ENCODE measurements at regions not wholly inside any gene's neighbourhood (a gene's known extent, or its start where the extent isn't known, plus 50 kb on each side); places are given as distances from the start of the nearest gene placed in this dataset.

DNA sequence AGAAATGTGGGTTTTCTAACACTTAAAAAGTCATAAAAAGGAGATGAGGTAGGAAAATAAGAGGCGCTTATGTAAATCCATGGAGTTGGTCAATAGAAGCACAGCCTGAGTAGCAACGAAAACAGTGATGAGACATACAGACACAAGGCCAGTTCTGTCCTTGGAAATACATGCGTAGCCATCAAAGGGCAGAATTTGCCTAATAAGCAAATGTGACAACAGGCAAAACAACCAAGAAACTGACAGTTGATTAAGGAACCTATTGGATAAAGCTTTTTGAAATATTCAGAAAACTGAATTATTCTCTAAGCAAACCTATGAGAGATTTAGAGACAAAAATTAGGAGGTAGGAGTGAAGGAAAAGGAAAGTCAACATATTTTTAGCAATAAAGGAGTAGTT lies 586.3 kb downstream of the PLCL1 start:
- H3K4me3 Mint-ChIP-seq, result no peak overlapping the region
- H3K27ac Mint-ChIP-seq, result no peak overlapping the region
- TF ChIP-seq, protein P1, sequence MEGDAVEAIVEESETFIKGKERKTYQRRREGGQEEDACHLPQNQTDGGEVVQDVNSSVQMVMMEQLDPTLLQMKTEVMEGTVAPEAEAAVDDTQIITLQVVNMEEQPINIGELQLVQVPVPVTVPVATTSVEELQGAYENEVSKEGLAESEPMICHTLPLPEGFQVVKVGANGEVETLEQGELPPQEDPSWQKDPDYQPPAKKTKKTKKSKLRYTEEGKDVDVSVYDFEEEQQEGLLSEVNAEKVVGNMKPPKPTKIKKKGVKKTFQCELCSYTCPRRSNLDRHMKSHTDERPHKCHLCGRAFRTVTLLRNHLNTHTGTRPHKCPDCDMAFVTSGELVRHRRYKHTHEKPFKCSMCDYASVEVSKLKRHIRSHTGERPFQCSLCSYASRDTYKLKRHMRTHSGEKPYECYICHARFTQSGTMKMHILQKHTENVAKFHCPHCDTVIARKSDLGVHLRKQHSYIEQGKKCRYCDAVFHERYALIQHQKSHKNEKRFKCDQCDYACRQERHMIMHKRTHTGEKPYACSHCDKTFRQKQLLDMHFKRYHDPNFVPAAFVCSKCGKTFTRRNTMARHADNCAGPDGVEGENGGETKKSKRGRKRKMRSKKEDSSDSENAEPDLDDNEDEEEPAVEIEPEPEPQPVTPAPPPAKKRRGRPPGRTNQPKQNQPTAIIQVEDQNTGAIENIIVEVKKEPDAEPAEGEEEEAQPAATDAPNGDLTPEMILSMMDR (IDR thresholded peaks at IDR 0.05; ENCODE audit: unreplicated experiment in 3 of 3), result no peak
- H3K27me3 Mint-ChIP-seq (ENCODE audit: low read depth), result peaks cover 11% of the 10 kb centered on the region
- H3K36me3 Mint-ChIP-seq (ENCODE audit: low read depth), result no peaks in the 10 kb centered on the region
- H3K9me3 Mint-ChIP-seq, result no peaks in the 10 kb centered on the region
- H3K4me1 Mint-ChIP-seq, result no peaks in the 10 kb centered on the region

DNA sequence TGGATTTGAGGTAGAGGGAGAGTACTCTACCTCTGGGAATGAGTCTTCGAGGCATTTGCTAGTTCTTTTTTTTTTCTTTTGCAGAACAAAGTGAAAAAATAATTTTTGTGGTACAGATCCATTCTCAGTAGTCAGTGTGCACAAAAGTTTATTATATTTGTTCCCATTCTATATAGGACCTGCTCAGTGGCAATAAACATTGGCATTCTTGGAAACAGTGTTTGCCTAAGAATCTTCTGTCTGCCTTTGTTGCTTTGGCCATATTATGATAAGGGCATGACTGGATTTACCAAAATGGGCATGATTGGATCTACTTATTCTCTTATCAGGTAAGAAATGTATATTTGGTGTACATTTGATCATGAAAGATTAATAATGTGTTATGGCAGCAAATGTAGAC lies 583.3 kb downstream of the PLCL1 start:
- Mint-ChIP-seq H3K4me3 (no peak overlapping the region), H3K36me3 (ENCODE audit: low read depth) (no peaks in the 10 kb centered on the region), H3K9me3 (no peaks in the 10 kb centered on the region), H3K4me1 (no peaks in the 10 kb centered on the region), H3K27ac (no peak overlapping the region), H3K27me3 (ENCODE audit: low read depth) (peaks cover 3% of the 10 kb centered on the region)
- TF ChIP-seq, protein P1 (IDR thresholded peaks at IDR 0.05; ENCODE audit: unreplicated experiment in 3 of 3), result no peak

DNA sequence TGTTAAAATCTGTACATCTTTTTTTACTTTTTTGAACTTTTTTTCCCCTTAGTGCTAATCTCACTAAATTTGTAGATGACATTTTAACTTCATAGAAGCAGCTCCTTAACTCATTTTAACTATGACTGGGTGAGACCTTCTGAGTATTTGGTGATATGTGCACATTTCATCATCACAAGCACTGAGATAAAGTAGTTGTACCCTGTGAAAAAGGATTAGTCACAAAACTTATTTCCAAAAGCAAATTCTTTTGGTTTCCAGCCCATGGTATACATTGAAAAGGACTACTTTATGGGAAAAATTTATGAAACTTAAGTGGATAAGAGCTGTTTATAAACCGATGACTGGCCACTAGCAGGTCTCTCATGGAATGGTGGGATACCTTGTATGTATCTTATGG lies 581.5 kb downstream of the PLCL1 start:
- TF ChIP-seq, protein P1 (IDR thresholded peaks at IDR 0.05; ENCODE audit: unreplicated experiment in 3 of 3), result no peak
- H3K9me3 Mint-ChIP-seq, result no peaks in the 10 kb centered on the region
- H3K4me3 Mint-ChIP-seq, result no peak overlapping the region
- H3K27ac Mint-ChIP-seq, result no peak overlapping the region
- no peaks in the 10 kb centered on the region for H3K4me1 Mint-ChIP-seq
- peaks cover 3% of the 10 kb centered on the region for H3K27me3 Mint-ChIP-seq (ENCODE audit: low read depth)
- no peaks in the 10 kb centered on the region for H3K36me3 Mint-ChIP-seq (ENCODE audit: low read depth)

DNA sequence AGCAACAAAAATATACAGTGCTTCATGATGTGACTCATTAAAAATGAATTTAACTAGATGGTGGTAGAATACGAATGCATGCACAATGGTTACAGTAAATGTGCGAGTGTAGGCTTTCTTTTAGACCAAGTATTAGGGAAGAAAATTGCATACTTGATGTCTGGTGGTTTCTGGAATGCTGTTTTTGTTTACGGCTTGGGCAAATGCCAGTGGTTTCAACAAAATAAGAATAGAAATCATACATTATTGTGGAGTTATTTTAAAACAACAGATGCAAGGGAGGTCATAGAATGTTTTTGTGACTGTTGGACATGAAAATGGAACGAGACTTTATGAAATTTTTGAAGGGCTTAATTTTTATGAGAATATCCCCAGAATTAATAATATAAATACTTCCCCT lies 580.9 kb downstream of the PLCL1 start:
- H3K4me1 Mint-ChIP-seq, result no peaks in the 10 kb centered on the region
- H3K27me3 Mint-ChIP-seq (ENCODE audit: low read depth), result peaks cover 3% of the 10 kb centered on the region

DNA sequence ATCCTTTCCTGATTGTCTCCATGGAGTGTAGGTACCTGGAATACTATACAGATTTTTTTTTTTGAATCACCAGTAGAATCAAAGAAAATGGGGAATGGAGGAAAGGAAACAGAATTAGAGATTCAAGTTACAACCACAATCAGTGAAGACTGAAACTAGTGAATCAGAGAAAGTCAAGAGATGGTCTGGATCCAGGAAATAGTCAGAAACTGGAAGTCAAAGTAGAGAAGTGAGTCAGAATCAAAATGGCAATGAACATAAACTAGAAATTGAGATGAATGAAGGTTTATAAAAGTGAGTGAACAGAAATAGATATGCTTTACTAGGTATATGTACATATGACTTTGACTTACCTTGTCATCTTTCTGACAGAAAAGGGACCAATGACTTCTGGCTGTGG lies 579.0 kb downstream of the PLCL1 start:
- Mint-ChIP-seq H3K27ac (no peak overlapping the region), H3K4me3 (no peak overlapping the region), H3K27me3 (ENCODE audit: low read depth) (no peaks in the 10 kb centered on the region), H3K36me3 (ENCODE audit: low read depth) (no peaks in the 10 kb centered on the region), H3K9me3 (no peaks in the 10 kb centered on the region), H3K4me1 (no peaks in the 10 kb centered on the region)
- TF ChIP-seq, protein P1 (IDR thresholded peaks at IDR 0.05; ENCODE audit: unreplicated experiment in 3 of 3), result no peak

More for the DNA sequence above, 580.9 kb downstream of the PLCL1 start:
- TF ChIP-seq, protein P1 (IDR thresholded peaks at IDR 0.05; ENCODE audit: unreplicated experiment in 3 of 3), result no peak
- Mint-ChIP-seq H3K27ac (no peak overlapping the region), H3K9me3 (no peaks in the 10 kb centered on the region), H3K36me3 (ENCODE audit: low read depth) (no peaks in the 10 kb centered on the region), H3K4me3 (no peak overlapping the region)

DNA sequence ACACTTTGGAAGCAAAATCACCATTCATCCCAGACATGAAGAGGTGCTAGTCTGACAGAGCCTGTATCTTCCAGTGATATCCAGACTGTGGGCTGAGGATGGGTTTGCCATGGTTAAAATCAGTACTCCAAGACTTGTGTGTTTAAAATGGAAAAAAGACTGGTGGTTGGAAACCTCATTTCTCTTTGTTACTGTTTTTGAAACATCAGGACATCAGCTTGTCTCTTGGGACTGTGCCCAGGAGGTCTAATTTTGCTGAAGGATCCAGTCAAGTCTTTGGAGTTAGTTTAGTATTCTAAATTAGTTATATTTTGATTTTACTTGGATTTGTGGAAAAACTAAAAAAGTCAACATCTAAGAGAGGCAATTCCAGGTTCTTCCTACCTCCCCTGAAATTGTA lies 578.4 kb downstream of the PLCL1 start:
- Mint-ChIP-seq H3K27ac (no peak overlapping the region), H3K4me1 (no peaks in the 10 kb centered on the region), H3K27me3 (ENCODE audit: low read depth) (no peaks in the 10 kb centered on the region), H3K9me3 (no peaks in the 10 kb centered on the region), H3K4me3 (no peak overlapping the region), H3K36me3 (ENCODE audit: low read depth) (no peaks in the 10 kb centered on the region)
- TF ChIP-seq, protein P1 (IDR thresholded peaks at IDR 0.05; ENCODE audit: unreplicated experiment in 3 of 3), result no peak
